ENCODE measurements at regions not wholly inside any gene's neighbourhood (a gene's known extent, or its start where the extent isn't known, plus 50 kb on each side); places are given as distances from the start of the nearest gene placed in this dataset.

DNA sequence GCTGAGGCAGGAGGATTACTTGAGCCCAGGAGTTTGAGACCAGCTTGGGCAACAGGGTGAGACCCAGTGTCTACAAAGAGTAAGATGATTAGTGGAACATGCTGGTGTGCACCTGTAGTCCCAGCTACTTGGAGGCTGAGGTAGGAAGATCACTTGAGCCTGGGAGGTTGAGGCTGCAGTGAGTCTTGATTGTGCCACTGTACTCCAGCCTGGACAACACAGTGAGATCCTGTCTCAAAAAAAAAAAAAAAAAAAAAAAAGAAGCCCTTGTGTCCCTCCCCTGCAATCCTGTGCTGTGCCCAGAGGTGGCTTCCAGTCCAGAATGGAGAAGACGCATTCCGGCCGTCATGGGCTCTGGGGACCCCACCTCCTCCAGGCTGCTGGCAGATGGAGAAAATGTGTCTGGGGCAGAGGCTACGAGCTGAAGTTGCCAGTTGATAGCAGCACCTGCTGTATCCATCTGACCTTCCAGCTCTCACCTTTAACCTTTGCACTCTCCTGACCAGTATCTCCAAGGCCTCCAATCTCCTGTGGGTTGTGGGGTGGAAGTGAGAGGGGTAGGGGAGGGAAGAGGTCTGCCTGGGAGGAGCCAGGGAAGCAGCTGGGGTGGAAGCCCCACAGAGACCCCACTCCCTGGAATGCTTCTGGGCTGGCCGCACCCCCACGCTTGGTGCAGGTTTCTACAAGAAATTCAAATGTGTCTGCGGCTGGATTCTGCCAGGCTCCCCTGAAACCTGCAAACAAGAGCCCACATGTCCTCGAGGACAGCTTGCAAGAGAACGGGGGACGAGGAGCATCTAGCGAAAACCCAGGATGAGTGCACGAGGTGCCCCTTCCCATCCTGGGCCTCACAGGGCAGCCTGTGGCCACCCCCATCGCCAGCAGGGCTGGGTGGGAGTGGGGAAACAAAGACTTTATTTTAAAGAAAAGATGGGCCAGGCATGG, 148.3 kb upstream of the IER5L start:
- Histone ChIP-seq H3K27me3 (replicated peaks; ENCODE audit: insufficient read depth, low read depth, low read length, poor library complexity) (no peaks in the 10 kb centered on the region), H3K9me3 (ENCODE audit: low read depth, low read length, poor library complexity, severe bottlenecking) (no peaks in the 10 kb centered on the region), H3K4me1 (ENCODE audit: insufficient read depth, low read length, poor library complexity, severe bottlenecking) (peaks cover 7% of the 10 kb centered on the region), H3K4me3 (ENCODE audit: low read depth, low read length, poor library complexity, severe bottlenecking) (no peak overlapping the region), H3K27ac (ENCODE audit: low read depth, low read length, poor library complexity, severe bottlenecking) (no peak overlapping the region), H3K36me3 (ENCODE audit: insufficient read depth, low read length, poor library complexity, severe bottlenecking) (no peaks in the 10 kb centered on the region)
- intact Hi-C loops (cut with micrococcal nuclease; ENCODE audit: unreplicated experiment), result no loop called here
- no peak for DNase-seq (ENCODE audit: low spot score)
- no peak for TF ChIP-seq EZH2 (IDR thresholded peaks at IDR 0.05; ENCODE audit: borderline replicate concordance, low read depth, low read length, poor library complexity, severe bottlenecking)
- TF ChIP-seq, protein P1, sequence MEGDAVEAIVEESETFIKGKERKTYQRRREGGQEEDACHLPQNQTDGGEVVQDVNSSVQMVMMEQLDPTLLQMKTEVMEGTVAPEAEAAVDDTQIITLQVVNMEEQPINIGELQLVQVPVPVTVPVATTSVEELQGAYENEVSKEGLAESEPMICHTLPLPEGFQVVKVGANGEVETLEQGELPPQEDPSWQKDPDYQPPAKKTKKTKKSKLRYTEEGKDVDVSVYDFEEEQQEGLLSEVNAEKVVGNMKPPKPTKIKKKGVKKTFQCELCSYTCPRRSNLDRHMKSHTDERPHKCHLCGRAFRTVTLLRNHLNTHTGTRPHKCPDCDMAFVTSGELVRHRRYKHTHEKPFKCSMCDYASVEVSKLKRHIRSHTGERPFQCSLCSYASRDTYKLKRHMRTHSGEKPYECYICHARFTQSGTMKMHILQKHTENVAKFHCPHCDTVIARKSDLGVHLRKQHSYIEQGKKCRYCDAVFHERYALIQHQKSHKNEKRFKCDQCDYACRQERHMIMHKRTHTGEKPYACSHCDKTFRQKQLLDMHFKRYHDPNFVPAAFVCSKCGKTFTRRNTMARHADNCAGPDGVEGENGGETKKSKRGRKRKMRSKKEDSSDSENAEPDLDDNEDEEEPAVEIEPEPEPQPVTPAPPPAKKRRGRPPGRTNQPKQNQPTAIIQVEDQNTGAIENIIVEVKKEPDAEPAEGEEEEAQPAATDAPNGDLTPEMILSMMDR (conservative IDR thresholded peaks at IDR 0.05; ENCODE audit: low read depth, low read length), result no peak
- ChIA-PET CTCF (no interaction called here), POLR2A (ENCODE audit: low non-redundant PET) (no interaction called here)
- BruUV-seq (replicated peaks), result no TSS peak

GRCh38 chr9:129324808-129325502, 146.9 kb upstream of the IER5L start:
- ChIA-PET POLR2A (ENCODE audit: low non-redundant PET) (interaction anchor here (0.6 kb wide), 1 partner anchor 112 kb away, joined by 4 read pairs; no protein-coding TSS in a partner anchor), CTCF (no interaction called here)
- Histone ChIP-seq H3K27ac (ENCODE audit: low read depth, low read length, poor library complexity, severe bottlenecking) (no peak overlapping the region), H3K4me1 (ENCODE audit: insufficient read depth, low read length, poor library complexity, severe bottlenecking) (peaks cover 20% of the 10 kb centered on the region), H3K27me3 (replicated peaks; ENCODE audit: insufficient read depth, low read depth, low read length, poor library complexity) (no peaks in the 10 kb centered on the region), H3K4me3 (ENCODE audit: low read depth, low read length, poor library complexity, severe bottlenecking) (no peak overlapping the region), H3K36me3 (ENCODE audit: insufficient read depth, low read length, poor library complexity, severe bottlenecking) (no peaks in the 10 kb centered on the region), H3K9me3 (ENCODE audit: low read depth, low read length, poor library complexity, severe bottlenecking) (no peaks in the 10 kb centered on the region)
- DNase-seq (ENCODE audit: low spot score), result no peak
- TF ChIP-seq EZH2 (IDR thresholded peaks at IDR 0.05; ENCODE audit: borderline replicate concordance, low read depth, low read length, poor library complexity, severe bottlenecking), result no peak
- TF ChIP-seq, protein P1 (conservative IDR thresholded peaks at IDR 0.05; ENCODE audit: low read depth, low read length), result no peak
- intact Hi-C loops (cut with micrococcal nuclease; ENCODE audit: unreplicated experiment), result loop anchor here (5.0 kb wide), 1 partner anchor 287 kb away; no protein-coding TSS in a partner anchor
- BruUV-seq (replicated peaks), result no TSS peak

- Histone ChIP-seq H3K27ac (ENCODE audit: low read depth, low read length, poor library complexity, severe bottlenecking) (no peak overlapping the region), H3K36me3 (ENCODE audit: insufficient read depth, low read length, poor library complexity, severe bottlenecking) (no peaks in the 10 kb centered on the region), H3K9me3 (ENCODE audit: low read depth, low read length, poor library complexity, severe bottlenecking) (no peaks in the 10 kb centered on the region), H3K27me3 (replicated peaks; ENCODE audit: insufficient read depth, low read depth, low read length, poor library complexity) (no peaks in the 10 kb centered on the region), H3K4me1 (ENCODE audit: insufficient read depth, low read length, poor library complexity, severe bottlenecking) (peaks cover 29% of the 10 kb centered on the region), H3K4me3 (ENCODE audit: low read depth, low read length, poor library complexity, severe bottlenecking) (no peak overlapping the region)
- intact Hi-C loops (cut with micrococcal nuclease; ENCODE audit: unreplicated experiment), result loop anchor here (5.0 kb wide), 1 partner anchor 288 kb away; no protein-coding TSS in a partner anchor
- CTCF ChIA-PET, result no interaction called here
- POLR2A ChIA-PET (ENCODE audit: low non-redundant PET), result no interaction called here
- BruUV-seq (replicated peaks), result no TSS peak
- no peak for DNase-seq (ENCODE audit: low spot score)
- TF ChIP-seq EZH2 (IDR thresholded peaks at IDR 0.05; ENCODE audit: borderline replicate concordance, low read depth, low read length, poor library complexity, severe bottlenecking), result no peak
- TF ChIP-seq, protein P1 (conservative IDR thresholded peaks at IDR 0.05; ENCODE audit: low read depth, low read length), result no peak
Measured at GRCh38 chr9:129323999-129324553, 146.0 kb upstream of the IER5L start.
